ENCODE measurements at regions not wholly inside any gene's neighbourhood (a gene's known extent, or its start where the extent isn't known, plus 50 kb on each side); places are given as distances from the start of the nearest gene placed in this dataset.

- DNase-seq (ENCODE audit: low read depth in 2 of 2): no peak
Observed at GRCh38 chr10:7027913-7028808, 382.7 kb downstream of the SFMBT2 start.

GRCh38 chr10:7027237-7027912, 383.5 kb downstream of the SFMBT2 start:
- no peak for DNase-seq (ENCODE audit: low read depth in 2 of 2)

GRCh38 chr10:7026818-7027217, 384.0 kb downstream of the SFMBT2 start:
- DNase-seq (ENCODE audit: low read depth in 2 of 2): no peak

- no peak for DNase-seq (ENCODE audit: low read depth in 2 of 2)
Observed at GRCh38 chr10:7025296-7025695, 385.5 kb downstream of the SFMBT2 start.

- no peak for DNase-seq (ENCODE audit: low read depth in 2 of 2)
Observed at GRCh38 chr10:7015457-7015856, 395.4 kb downstream of the SFMBT2 start.

GRCh38 chr10:7014721-7015120, 396.1 kb downstream of the SFMBT2 start:
- DNase-seq (ENCODE audit: low read depth in 2 of 2): no peak

GRCh38 chr10:7011994-7012393, 398.8 kb downstream of the SFMBT2 start:
- no peak for DNase-seq (ENCODE audit: low read depth in 2 of 2)

- no peak for DNase-seq (ENCODE audit: low read depth in 2 of 2)
Observed at GRCh38 chr10:7008645-7009044, 402.2 kb downstream of the SFMBT2 start.

- DNase-seq (ENCODE audit: low read depth in 2 of 2): no peak
Observed at GRCh38 chr10:7007600-7008190, 403.1 kb downstream of the SFMBT2 start.

- DNase-seq (ENCODE audit: low read depth in 2 of 2): no peak
Observed at GRCh38 chr10:7006566-7006965, 404.3 kb downstream of the SFMBT2 start.

GRCh38 chr10:7003831-7004395, 406.9 kb downstream of the SFMBT2 start:
- no peak for DNase-seq (ENCODE audit: low read depth in 2 of 2)

GRCh38 chr10:7000061-7000460, 410.8 kb downstream of the SFMBT2 start:
- no peak for DNase-seq (ENCODE audit: low read depth in 2 of 2)

- no peak for DNase-seq (ENCODE audit: low read depth in 2 of 2)
Observed at GRCh38 chr10:6999232-6999925, 411.5 kb downstream of the SFMBT2 start.

GRCh38 chr10:6997509-6997908, 413.3 kb downstream of the SFMBT2 start:
- no peak for DNase-seq (ENCODE audit: low read depth in 2 of 2)

- no peak for DNase-seq (ENCODE audit: low read depth in 2 of 2)
Observed at GRCh38 chr10:6996431-6996830, 414.4 kb downstream of the SFMBT2 start.

- no peak for DNase-seq (ENCODE audit: low read depth in 2 of 2)
Observed at GRCh38 chr10:6995831-6996230, 415.0 kb downstream of the SFMBT2 start.

- no peak for DNase-seq (ENCODE audit: low read depth in 2 of 2)
Observed at GRCh38 chr10:6995341-6995740, 415.3 kb upstream of the PRKCQ start.

- DNase-seq (ENCODE audit: low read depth in 2 of 2): no peak
Observed at GRCh38 chr10:6990891-6991290, 410.8 kb upstream of the PRKCQ start.

- DNase-seq (ENCODE audit: low read depth in 2 of 2): no peak
Observed at GRCh38 chr10:6988654-6989053, 408.6 kb upstream of the PRKCQ start.

- no peak for DNase-seq (ENCODE audit: low read depth in 2 of 2)
Observed at GRCh38 chr10:6987536-6987945, 407.5 kb upstream of the PRKCQ start.

GRCh38 chr10:6986927-6987326, 406.9 kb upstream of the PRKCQ start:
- no peak for DNase-seq (ENCODE audit: low read depth in 2 of 2)

- DNase-seq (ENCODE audit: low read depth in 2 of 2): no peak
Observed at GRCh38 chr10:6985644-6986043, 405.6 kb upstream of the PRKCQ start.

Data from stimulated activated CD8-positive, alpha-beta memory T cell treated with anti-CD3 and anti-CD28 coated beads, Interleukin-7, amount 100 ng/mL, for 1 hour (primary cell).